HepG2 (cell line): ENCODE measurements at regions not wholly inside any gene's neighbourhood (a gene's known extent, or its start where the extent isn't known, plus 50 kb on each side); places are given as distances from the start of the nearest gene placed in this dataset.

Experiments
- ERF ChIP-seq: IDR thresholded peaks from 2 replicates; pipeline ENCODE4 v1.6.1; 2018; ENCODE audit warnings: missing biosample characterization, missing genetic modification reagents
- FOXA1 ChIP-seq, 2 experiments: fragments of 450-650 bp in 1 of 2; sonication (generic) in 1 of 2; formaldehyde crosslinking in 1 of 2; IDR thresholded peaks; 2 replicates each; pipeline versions ENCODE4 v1.4.0 to v1.6.1; 2016 to 2020; ENCODE audit warnings: missing genetic modification reagents in 1 of 2
- IRF2 ChIP-seq: IDR thresholded peaks from 2 replicates; pipeline ENCODE4 v1.6.1; 2018; ENCODE audit warnings: missing genetic modification reagents, missing compliant biosample characterization
- KLF11 ChIP-seq: IDR thresholded peaks from 2 replicates; pipeline ENCODE4 v1.6.1; 2016; ENCODE audit warnings: missing compliant biosample characterization
- MIER2 ChIP-seq: IDR thresholded peaks from 2 replicates; pipeline ENCODE4 v1.6.1; 2016; ENCODE audit warnings: missing biosample characterization, missing genetic modification reagents
- NONO ChIP-seq, 2 experiments: fragments of 450-650 bp in 1 of 2; sonication (generic) in 1 of 2; formaldehyde crosslinking in 1 of 2; IDR thresholded peaks in 1 of 2; conservative IDR thresholded peaks in 1 of 2; 2 replicates each; pipeline versions ENCODE4 v1.6.1 to v1.8.0; 2017 to 2022; ENCODE audit warnings: mild to moderate bottlenecking in 1 of 2, missing genetic modification reagents in 1 of 2, moderate library complexity in 1 of 2
- RAD21 ChIP-seq: fragments of 450-650 bp; formaldehyde crosslinking; IDR thresholded peaks from 2 replicates; pipeline ENCODE4 v1.5.0; 2020; ENCODE audit warnings: mild to moderate bottlenecking
- RBM39 ChIP-seq: fragments of 200-400 bp; formaldehyde crosslinking; IDR thresholded peaks from one replicate; pipeline ENCODE4 v1.6.1; 2018; ENCODE audit warnings: antibody characterized with exemption, mild to moderate bottlenecking, low read depth, low read length; ENCODE audit not compliant: poor library complexity, severe bottlenecking
- SNAI1 ChIP-seq: sonication (generic); formaldehyde crosslinking; IDR thresholded peaks from 2 replicates; pipeline ENCODE4 v1.5.0; 2020; ENCODE audit warnings: mild to moderate bottlenecking, missing genetic modification reagents, borderline replicate concordance
- ZBTB37 ChIP-seq: sonication (generic); formaldehyde crosslinking; IDR thresholded peaks from 2 replicates; pipeline ENCODE4 v1.4.0; 2020; ENCODE audit warnings: mild to moderate bottlenecking, missing genetic modification reagents
- ZGPAT ChIP-seq: IDR thresholded peaks from 2 replicates; pipeline ENCODE4 v1.6.1; 2016; ENCODE audit warnings: mild to moderate bottlenecking
- ZNF124 ChIP-seq: sonication (generic); formaldehyde crosslinking; IDR thresholded peaks from 2 replicates; pipeline ENCODE4 v1.4.0; 2020; ENCODE audit warnings: missing genetic modification reagents
- ZNF24 ChIP-seq: fragments of 450-650 bp; IDR thresholded peaks from 2 replicates; pipeline ENCODE4 v1.6.1; 2017; ENCODE audit warnings: antibody characterized with exemption, mild to moderate bottlenecking
- ZNF276 ChIP-seq: sonication (generic); formaldehyde crosslinking; IDR thresholded peaks from 2 replicates; pipeline ENCODE4 v1.4.0; 2020; ENCODE audit warnings: mild to moderate bottlenecking, low read depth, missing genetic modification reagents
- ZNF446 ChIP-seq: sonication (generic); formaldehyde crosslinking; IDR thresholded peaks from 2 replicates; pipeline ENCODE4 v1.5.0; 2020; ENCODE audit warnings: mild to moderate bottlenecking, missing genetic modification reagents
- ZNF460 ChIP-seq: sonication (generic); formaldehyde crosslinking; IDR thresholded peaks from 2 replicates; pipeline ENCODE4 v1.5.1; 2020; ENCODE audit warnings: missing genetic modification reagents, mild to moderate bottlenecking, borderline replicate concordance
- ZNF501 ChIP-seq: sonication (generic); formaldehyde crosslinking; IDR thresholded peaks from 2 replicates; pipeline ENCODE4 v1.5.1; 2020; ENCODE audit warnings: mild to moderate bottlenecking, moderate library complexity, missing genetic modification reagents
- ZNF543 ChIP-seq: sonication (generic); formaldehyde crosslinking; IDR thresholded peaks from 2 replicates; pipeline ENCODE4 v1.4.0; 2020; ENCODE audit warnings: mild to moderate bottlenecking, missing genetic modification reagents
- ZNF652 ChIP-seq: IDR thresholded peaks from 2 replicates; pipeline ENCODE4 v1.6.1; 2016; ENCODE audit warnings: low read depth, borderline replicate concordance
- ZNF768 ChIP-seq: sonication (generic); formaldehyde crosslinking; IDR thresholded peaks from 2 replicates; pipeline ENCODE4 v1.4.0; 2020; ENCODE audit warnings: missing genetic modification reagents
- ZNF772 ChIP-seq: sonication (generic); formaldehyde crosslinking; IDR thresholded peaks from 2 replicates; pipeline ENCODE4 v1.5.0; 2020; ENCODE audit warnings: mild to moderate bottlenecking, missing genetic modification reagents
- ZNF792 ChIP-seq: IDR thresholded peaks from 2 replicates; pipeline ENCODE4 v1.6.1; 2016
- ZNF839 ChIP-seq: sonication (generic); formaldehyde crosslinking; IDR thresholded peaks from 2 replicates; pipeline ENCODE4 v1.4.0; 2020; ENCODE audit warnings: missing genetic modification reagents, mild to moderate bottlenecking, borderline replicate concordance
- TF ChIP-seq, protein P1 (sequence below): IDR thresholded peaks from 2 replicates; pipeline ENCODE4 v1.6.1; 2016; ENCODE audit warnings: low read depth, borderline replicate concordance
- TF ChIP-seq, protein P2 (sequence below): sonication (generic); formaldehyde crosslinking; IDR thresholded peaks from 2 replicates; pipeline ENCODE4 v1.5.1; 2020; ENCODE audit warnings: missing genetic modification reagents, mild to moderate bottlenecking, borderline replicate concordance

GRCh38 chr5:86880785-86881492 lies 263.2 kb downstream of the COX7C start (continued):
- TF ChIP-seq ZNF276 (CRISPR knock-in tag) (no peak), FOXA1 (IDR thresholded peaks at IDR 0.05) (no peak), FOXA1 (CRISPR knock-in tag; IDR thresholded peaks at IDR 0.05) (peak; percentile 26; the same call in 1 of the 2 replicates), ZNF792 (CRISPR knock-in tag) (no peak), ERF (peak; percentile 43; the same call in 1 of the 2 replicates), ZNF446 (CRISPR knock-in tag) (no peak), ZNF501 (CRISPR knock-in tag) (0 out of 2 replicates have a peak, but pooled peaks have one; percentile 28), SNAI1 (no peak), ZGPAT (CRISPR knock-in tag) (no peak), ZNF24 (no peak), ZNF543 (CRISPR knock-in tag) (no peak), ZNF460 (CRISPR knock-in tag) (no peak), KLF11 (CRISPR knock-in tag) (no peak), RAD21 (CRISPR knock-in tag) (peak; percentile 78), IRF2 (CRISPR knock-in tag) (0 out of 2 replicates have a peak, but pooled peaks have one; percentile 52), ZBTB37 (CRISPR knock-in tag) (no peak), MIER2 (CRISPR knock-in tag) (peak; percentile 44; the same call in 1 of the 2 replicates), NONO (IDR thresholded peaks at IDR 0.05) (no peak), NONO (CRISPR knock-in tag; conservative IDR thresholded peaks at IDR 0.05) (no peak), ZNF772 (CRISPR knock-in tag) (no peak), ZNF839 (CRISPR knock-in tag) (no peak), ZNF652 (CRISPR knock-in tag) (no peak), ZNF768 (CRISPR knock-in tag) (no peak), RBM39 (no peak), ZNF124 (CRISPR knock-in tag) (no peak)
- TF ChIP-seq, protein P1, sequence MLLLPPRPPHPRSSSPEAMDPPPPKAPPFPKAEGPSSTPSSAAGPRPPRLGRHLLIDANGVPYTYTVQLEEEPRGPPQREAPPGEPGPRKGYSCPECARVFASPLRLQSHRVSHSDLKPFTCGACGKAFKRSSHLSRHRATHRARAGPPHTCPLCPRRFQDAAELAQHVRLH: no peak
- TF ChIP-seq, protein P2, sequence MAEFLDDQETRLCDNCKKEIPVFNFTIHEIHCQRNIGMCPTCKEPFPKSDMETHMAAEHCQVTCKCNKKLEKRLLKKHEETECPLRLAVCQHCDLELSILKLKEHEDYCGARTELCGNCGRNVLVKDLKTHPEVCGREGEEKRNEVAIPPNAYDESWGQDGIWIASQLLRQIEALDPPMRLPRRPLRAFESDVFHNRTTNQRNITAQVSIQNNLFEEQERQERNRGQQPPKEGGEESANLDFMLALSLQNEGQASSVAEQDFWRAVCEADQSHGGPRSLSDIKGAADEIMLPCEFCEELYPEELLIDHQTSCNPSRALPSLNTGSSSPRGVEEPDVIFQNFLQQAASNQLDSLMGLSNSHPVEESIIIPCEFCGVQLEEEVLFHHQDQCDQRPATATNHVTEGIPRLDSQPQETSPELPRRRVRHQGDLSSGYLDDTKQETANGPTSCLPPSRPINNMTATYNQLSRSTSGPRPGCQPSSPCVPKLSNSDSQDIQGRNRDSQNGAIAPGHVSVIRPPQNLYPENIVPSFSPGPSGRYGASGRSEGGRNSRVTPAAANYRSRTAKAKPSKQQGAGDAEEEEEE (CRISPR knock-in tag): no peak
